Type B pancreatic cell (in vitro differentiated cells): ENCODE measurements at regions not wholly inside any gene's neighbourhood (a gene's known extent, or its start where the extent isn't known, plus 50 kb on each side); places are given as distances from the start of the nearest gene placed in this dataset.

ENCODE experiments used
- DNase-seq: peaks from one replicate; pipeline ENCODE4 v3.0.0; 2021; ENCODE audit warnings: mixed read lengths; ENCODE audit not compliant: unreplicated experiment; ENCODE audit errors: extremely low spot score
- H3K27ac Mint-ChIP-seq: 2 replicates; pipeline ENCODE4 v1.8.0; 2021; ENCODE audit warnings: mild to moderate bottlenecking, mixed read lengths
- H3K27me3 Mint-ChIP-seq: 2 replicates; pipeline ENCODE4 v1.8.0; 2021; ENCODE audit warnings: mixed read lengths
- H3K36me3 Mint-ChIP-seq: 2 replicates; pipeline ENCODE4 v1.8.0; 2021; ENCODE audit warnings: mixed read lengths
- H3K4me1 Mint-ChIP-seq: one replicate; pipeline ENCODE4 v1.8.0; 2021; ENCODE audit warnings: mixed read lengths; ENCODE audit not compliant: unreplicated experiment
- H3K4me3 Mint-ChIP-seq: 2 replicates; pipeline ENCODE4 v1.8.0; 2021; ENCODE audit warnings: mild to moderate bottlenecking, mixed read lengths
- H3K9me3 Mint-ChIP-seq: 2 replicates; pipeline ENCODE4 v1.8.0; 2021; ENCODE audit warnings: mixed read lengths
- TF ChIP-seq, protein P1 (sequence below): fragments of 200-600 bp; sonication (generic); conservative IDR thresholded peaks from 2 replicates; pipeline ENCODE4 v1.5.0; 2021; ENCODE audit warnings: antibody characterized with exemption, mild to moderate bottlenecking

DNA sequence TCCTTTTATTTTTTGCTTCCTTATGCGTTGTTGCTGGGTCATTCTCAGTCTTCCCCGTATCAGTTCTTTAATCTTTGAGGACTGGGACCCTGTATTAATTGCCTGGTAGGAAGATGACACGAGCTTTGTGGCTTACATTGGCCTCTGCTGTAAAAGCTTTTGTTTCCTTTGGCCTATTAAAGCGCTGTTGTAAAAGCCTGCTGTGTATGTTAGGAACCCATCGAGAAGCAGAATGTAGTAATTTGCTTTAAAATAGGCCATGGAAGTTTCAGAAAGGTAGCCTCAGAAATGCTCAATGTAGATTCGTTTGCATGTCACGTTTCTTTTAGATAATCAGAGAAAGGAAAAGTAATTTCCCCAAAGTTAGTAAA is 257.5 kb upstream of the STARD13 start:
- H3K27ac Mint-ChIP-seq = peak overlapping the region; percentile 100
- peaks cover 26% of the 10 kb centered on the region for H3K4me1 Mint-ChIP-seq
- no peaks in the 10 kb centered on the region for H3K9me3 Mint-ChIP-seq
- H3K27me3 Mint-ChIP-seq = no peaks in the 10 kb centered on the region
- H3K36me3 Mint-ChIP-seq = no peaks in the 10 kb centered on the region
- H3K4me3 Mint-ChIP-seq = peak overlapping the region; percentile 92
- DNase-seq = no peak
- TF ChIP-seq, protein P1, sequence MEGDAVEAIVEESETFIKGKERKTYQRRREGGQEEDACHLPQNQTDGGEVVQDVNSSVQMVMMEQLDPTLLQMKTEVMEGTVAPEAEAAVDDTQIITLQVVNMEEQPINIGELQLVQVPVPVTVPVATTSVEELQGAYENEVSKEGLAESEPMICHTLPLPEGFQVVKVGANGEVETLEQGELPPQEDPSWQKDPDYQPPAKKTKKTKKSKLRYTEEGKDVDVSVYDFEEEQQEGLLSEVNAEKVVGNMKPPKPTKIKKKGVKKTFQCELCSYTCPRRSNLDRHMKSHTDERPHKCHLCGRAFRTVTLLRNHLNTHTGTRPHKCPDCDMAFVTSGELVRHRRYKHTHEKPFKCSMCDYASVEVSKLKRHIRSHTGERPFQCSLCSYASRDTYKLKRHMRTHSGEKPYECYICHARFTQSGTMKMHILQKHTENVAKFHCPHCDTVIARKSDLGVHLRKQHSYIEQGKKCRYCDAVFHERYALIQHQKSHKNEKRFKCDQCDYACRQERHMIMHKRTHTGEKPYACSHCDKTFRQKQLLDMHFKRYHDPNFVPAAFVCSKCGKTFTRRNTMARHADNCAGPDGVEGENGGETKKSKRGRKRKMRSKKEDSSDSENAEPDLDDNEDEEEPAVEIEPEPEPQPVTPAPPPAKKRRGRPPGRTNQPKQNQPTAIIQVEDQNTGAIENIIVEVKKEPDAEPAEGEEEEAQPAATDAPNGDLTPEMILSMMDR = no peak

DNA sequence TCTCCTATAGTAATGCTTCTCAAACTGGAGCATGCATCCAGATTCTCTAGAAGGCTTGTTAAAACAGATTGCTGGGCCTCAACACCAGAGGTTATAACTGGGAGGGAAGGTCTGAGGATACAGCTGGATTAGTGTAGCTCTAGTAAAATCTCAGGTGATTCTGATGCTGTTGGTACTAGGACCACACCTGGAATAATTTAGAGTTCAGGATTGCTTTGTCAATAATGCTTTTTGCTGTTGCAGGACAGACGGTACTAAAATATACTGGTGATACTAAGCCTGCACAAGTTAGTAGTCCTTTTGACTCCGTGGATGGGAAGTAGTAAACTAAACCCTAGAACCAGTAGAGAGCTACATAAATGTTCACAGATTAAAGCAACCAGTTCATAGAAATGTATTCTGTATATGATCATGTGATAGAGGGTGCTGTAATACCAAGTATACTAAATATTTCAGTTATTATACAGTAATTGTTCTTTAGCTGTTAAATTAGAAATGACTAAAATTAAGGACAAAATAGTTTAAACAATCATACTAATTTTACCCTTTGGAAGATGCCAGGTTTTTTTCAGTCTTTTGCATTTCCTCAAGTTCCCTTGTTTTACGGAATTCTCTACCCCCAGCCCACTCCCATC is 258.2 kb upstream of the STARD13 start:
- H3K27me3 Mint-ChIP-seq = no peaks in the 10 kb centered on the region
- DNase-seq = no peak
- peak overlapping the region; percentile 92 for H3K4me3 Mint-ChIP-seq
- peaks cover 25% of the 10 kb centered on the region for H3K4me1 Mint-ChIP-seq
- H3K27ac Mint-ChIP-seq = peak overlapping the region; percentile 100
- TF ChIP-seq, protein P1 = no peak
- no peaks in the 10 kb centered on the region for H3K36me3 Mint-ChIP-seq
- H3K9me3 Mint-ChIP-seq = no peaks in the 10 kb centered on the region

DNA sequence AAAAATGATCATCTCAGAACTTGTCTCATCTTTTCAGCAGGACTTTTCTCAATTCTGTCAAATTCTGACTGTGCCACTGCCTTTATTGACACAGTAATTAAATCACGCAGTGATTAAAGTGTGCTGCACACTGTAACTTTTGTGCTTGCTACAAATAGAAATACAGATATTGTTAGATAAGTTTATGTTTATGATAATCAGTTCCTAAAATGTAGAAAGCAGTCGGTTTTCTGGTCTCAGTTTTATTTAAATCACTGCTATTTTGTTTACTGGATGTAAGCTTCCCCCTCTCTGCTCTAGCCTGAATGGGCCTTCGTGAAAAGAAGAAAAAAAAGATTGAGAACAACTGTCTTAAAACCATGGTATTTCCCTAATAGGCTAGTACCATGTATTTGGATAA is 258.8 kb upstream of the STARD13 start:
- no peak overlapping the region for H3K4me3 Mint-ChIP-seq
- peaks cover 25% of the 10 kb centered on the region for H3K4me1 Mint-ChIP-seq
- no peak overlapping the region for H3K27ac Mint-ChIP-seq
- no peaks in the 10 kb centered on the region for H3K9me3 Mint-ChIP-seq
- no peaks in the 10 kb centered on the region for H3K36me3 Mint-ChIP-seq
- H3K27me3 Mint-ChIP-seq = no peaks in the 10 kb centered on the region
- TF ChIP-seq, protein P1 = no peak
- no peak for DNase-seq

DNA sequence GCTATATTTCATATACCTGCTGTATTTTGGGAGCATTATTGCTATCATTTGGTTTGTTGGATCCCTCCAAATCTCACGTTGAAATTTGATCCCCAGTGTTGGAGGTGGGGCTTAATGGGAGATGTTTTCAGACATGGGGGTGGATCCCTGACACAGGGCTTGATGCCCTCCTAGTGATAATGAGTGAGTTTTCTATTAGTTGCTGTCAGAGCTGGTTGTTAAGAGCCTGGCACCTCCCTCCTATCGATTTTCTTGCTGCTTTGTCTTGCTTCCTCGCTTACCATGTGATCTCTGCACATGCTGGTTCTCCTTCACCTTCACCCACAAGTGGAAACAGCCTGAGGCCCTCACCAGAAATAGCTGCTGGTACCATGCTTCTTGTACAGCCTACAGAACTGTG is 259.9 kb upstream of the STARD13 start:
- peaks cover 24% of the 10 kb centered on the region for H3K4me1 Mint-ChIP-seq
- no peaks in the 10 kb centered on the region for H3K9me3 Mint-ChIP-seq
- no peaks in the 10 kb centered on the region for H3K36me3 Mint-ChIP-seq
- TF ChIP-seq, protein P1 = no peak
- no peak for DNase-seq
- H3K4me3 Mint-ChIP-seq = peak overlapping the region; percentile 23
- H3K27me3 Mint-ChIP-seq = peaks cover 2% of the 10 kb centered on the region
- H3K27ac Mint-ChIP-seq = peak overlapping the region; percentile 40

DNA sequence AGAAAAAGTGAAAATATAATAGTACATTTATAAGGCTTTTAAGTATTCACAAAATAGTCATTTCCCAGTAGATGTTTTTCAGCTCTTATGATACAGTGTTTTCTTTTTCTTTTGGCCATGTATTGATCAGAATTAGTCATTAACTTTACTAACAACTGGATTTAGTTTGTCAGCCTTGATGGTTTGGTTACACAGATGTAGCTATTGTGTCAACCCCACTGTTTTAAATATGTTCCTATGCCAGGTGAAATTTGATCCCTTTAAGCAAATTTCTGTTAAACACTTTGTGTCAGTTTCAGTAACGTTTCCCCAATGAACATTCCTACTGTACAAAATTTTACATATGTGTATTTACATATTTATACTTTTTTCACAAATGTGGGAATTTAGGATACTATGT is 261.5 kb upstream of the STARD13 start:
- DNase-seq = no peak
- peaks cover 8% of the 10 kb centered on the region for H3K27me3 Mint-ChIP-seq
- no peak overlapping the region for H3K4me3 Mint-ChIP-seq
- H3K9me3 Mint-ChIP-seq = no peaks in the 10 kb centered on the region
- TF ChIP-seq, protein P1 = no peak
- H3K4me1 Mint-ChIP-seq = peaks cover 14% of the 10 kb centered on the region
- H3K27ac Mint-ChIP-seq = no peak overlapping the region
- H3K36me3 Mint-ChIP-seq = no peaks in the 10 kb centered on the region

DNA sequence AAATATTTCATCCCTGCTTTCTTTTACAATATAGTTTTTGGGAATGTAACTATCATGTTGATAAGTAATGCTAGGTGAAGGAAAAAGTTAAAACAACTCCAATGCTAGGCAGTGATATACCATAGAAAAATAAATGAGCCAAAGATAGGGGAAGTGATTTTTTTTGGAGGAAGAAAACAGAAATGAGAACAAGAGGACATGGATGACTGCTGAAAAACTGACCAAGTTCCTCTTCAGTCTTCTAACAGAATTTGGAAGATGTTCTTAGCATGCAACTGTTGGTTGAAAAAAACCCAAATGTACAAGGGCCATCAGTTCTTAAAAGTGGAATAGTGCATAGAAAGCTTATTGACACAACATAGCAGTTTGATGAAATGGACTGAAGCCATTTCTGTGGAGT is 262.5 kb upstream of the STARD13 start:
- Mint-ChIP-seq H3K9me3 (no peaks in the 10 kb centered on the region), H3K4me1 (peaks cover 11% of the 10 kb centered on the region), H3K4me3 (no peak overlapping the region), H3K36me3 (no peaks in the 10 kb centered on the region), H3K27me3 (peaks cover 8% of the 10 kb centered on the region), H3K27ac (no peak overlapping the region)
- TF ChIP-seq, protein P1 = no peak
- DNase-seq = no peak
